Fibroblast of lung (primary cell): ENCODE measurements at regions not wholly inside any gene's neighbourhood (a gene's known extent, or its start where the extent isn't known, plus 50 kb on each side); places are given as distances from the start of the nearest gene placed in this dataset.

Experiments used
- CTCF ChIP-seq, 2 donors: IDR thresholded peaks in 1 of 2; conservative IDR thresholded peaks in 1 of 2; 1 replicate in 1 of 2; 2 replicates in 1 of 2; pipeline ENCODE4 v1.5.1; 2011 to 2012; ENCODE audit warnings: low read length in 2 of 2, control low read depth in 1 of 2, inconsistent platforms in 1 of 2, low read depth in 1 of 2, mild to moderate bottlenecking in 1 of 2
- EZH2 ChIP-seq: IDR thresholded peaks from 2 replicates; pipeline ENCODE4 v1.5.1; 2012; ENCODE audit warnings: low read length, control low read depth, mild to moderate bottlenecking; ENCODE audit errors: missing control alignments

- TF ChIP-seq CTCF (conservative IDR thresholded peaks at IDR 0.05 in 1 of 2, IDR thresholded peaks at IDR 0.05 in 1 of 2; ENCODE audit: low read depth in 1 of 2, low read length in 2 of 2) (peak in 1 of 2 donors; percentile 5), EZH2 (no peak)
These were observed 95.2 kb upstream of the TP53I11 start for GRCh38 chr11:45045683-45046471.
